GM21367 (cell line): ENCODE measurements at regions not wholly inside any gene's neighbourhood (a gene's known extent, or its start where the extent isn't known, plus 50 kb on each side); places are given as distances from the start of the nearest gene placed in this dataset.

Experiments used
- ATAC-seq: cut with Tn5 transposase; IDR thresholded peaks from one replicate; pipeline ENCODE4 v1.9.1; 2021; ENCODE audit not compliant: unreplicated experiment

DNA sequence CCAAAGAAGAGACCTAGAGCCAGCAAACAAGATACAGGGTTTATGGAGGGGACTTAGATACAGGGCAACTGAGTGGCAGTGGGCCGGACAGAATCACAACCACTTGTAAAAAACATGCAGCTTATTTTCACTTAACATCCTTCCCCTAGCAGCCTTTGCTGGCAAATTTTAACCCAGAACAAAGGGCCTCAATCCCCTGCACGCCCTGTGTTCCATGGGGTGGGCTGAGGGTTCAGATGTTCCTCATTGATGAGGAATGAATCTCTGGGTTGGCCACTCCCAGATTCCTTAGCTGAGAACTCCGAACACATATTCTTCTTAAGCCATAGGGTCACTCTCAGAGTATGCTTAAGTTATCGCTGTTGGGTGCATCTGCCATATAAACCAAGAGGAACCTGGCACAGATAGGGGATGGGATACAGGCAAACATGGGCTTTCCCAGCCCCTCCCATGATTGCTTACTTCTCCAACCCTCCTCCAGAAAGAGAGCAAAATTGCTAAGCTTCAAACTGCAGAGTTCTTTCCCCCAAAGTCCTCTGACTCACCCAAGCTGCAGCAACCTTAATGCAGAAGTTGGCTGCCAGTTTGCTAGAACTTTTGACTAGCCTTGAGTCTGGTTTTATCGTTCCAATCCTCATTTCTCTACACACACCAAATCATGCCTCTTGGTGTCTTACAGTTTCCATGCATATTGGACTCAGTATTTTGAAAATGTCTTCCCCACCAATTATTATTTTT is 146.9 kb downstream of the CD47 start:
- ATAC-seq: no peak

DNA sequence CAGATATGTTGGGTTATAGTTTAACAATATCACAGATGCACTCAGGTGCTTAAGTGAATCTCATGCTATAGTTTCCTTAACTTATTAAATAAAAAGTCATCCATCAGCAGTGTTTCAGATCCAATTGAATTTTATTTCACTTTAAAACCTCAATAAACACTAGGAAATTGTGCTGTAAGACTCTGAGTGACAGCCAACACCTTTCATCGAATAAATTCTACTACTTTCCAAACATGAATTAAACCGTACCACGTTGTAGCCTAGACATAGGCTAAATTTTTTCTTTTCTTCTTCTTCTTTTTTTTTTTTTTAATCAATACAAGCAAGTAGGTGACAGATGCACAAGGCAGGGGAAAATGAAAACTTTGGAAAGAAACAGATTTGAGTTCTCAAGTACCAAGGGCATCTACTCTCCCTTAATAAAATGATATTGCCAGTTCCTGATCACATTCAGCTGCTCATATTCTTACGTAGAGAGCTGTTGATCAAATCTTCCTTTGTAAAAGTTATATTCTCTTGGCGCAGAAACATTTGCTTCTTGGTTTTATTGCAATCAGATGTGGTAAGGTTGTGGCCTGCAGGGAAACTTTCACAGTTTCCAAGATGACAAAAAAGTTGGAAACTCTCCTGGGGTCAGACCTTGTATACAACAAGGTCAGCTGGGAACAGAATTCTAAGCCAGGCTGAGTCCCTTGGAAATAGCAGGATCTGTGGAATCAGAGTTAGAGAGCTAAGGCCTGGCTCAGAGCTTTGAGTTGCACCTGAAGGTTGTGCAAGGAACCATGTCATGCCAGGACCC is 147.7 kb downstream of the CD47 start:
- no peak for ATAC-seq

- no peak for ATAC-seq
Observed at GRCh38 chr3:107942244-107942643, 148.6 kb downstream of the CD47 start.

- no peak for ATAC-seq
Observed at GRCh38 chr3:107939691-107940442, 151.0 kb downstream of the CD47 start.

GRCh38 chr3:107938143-107938542 is 152.7 kb downstream of the CD47 start:
- ATAC-seq: no peak

DNA sequence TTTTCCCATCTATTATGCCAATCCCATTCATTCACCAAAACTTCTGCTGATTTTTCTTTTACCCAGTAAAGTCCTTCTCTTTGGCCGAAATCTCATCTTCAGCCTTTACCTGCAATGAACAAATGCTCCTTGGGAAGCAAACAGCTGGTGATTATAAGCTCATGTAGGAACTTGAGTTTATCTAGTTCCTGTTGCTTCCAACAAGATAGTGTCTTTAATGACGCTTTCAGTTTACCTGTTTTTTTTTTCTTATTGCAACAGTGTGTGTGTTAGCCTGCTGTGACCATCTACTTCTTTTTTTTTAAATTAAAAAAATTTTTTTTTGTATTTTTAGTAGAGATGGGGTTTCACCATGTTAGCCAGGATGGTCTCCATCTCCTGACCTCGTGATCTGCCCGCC is 156.0 kb downstream of the CD47 start:
- no peak for ATAC-seq

DNA sequence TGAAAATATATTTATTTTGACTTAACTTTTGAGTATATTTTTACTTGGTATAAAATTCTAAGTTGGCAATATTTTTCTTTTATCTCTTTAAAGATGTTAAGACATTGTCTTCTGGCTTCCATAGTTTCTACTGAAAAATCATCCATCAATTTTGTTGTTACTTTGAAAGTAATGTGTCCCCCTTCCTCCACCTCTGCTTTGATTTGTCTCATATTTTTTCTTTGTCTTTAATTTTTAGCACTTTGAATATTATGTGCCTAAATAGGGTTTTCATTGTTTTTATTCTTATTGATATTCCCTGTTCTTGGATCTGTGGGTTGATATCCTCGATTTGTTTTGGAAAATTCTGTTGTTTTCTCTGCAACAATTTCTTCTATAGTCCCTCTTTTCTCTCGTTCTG is 157.4 kb downstream of the CD47 start:
- no peak for ATAC-seq

GRCh38 chr3:107931326-107931725 is 159.5 kb downstream of the CD47 start:
- ATAC-seq: no peak

DNA sequence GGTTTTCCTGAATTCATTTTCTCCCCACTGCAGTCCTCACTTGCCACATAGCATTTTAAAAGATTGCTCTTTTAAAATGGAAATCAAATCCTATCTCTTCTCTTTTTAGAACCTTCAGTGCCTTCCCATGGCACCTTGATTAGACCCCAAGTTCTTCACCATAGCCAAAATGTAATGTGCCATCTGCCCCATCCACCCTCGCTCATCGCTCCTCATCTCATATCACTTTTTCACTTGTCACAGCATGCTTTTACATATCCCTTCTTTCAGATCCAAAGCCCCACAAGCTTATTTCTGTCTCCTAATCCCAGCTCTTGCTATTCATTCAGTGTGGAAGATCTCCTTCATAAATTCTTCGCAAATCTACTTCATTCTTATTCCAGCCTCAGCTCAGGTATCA is 161.7 kb downstream of the CD47 start:
- ATAC-seq: no peak

DNA sequence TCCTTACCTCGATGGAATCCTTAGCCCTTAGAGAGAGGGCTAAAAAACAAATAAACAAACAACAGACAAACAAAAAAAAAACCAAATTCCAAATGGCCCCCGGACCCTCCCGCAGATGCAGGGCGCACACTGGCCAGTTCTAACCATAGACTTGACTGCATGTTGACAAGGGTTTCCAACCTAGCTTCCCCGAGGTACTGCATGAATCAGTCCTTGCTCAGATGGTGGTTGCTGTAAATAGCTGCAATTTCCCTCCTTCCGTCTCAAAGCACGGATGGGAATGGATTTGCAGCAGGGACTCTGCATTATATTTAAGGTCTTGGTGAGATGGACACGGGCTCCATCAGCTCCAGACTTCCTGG is 162.8 kb downstream of the CD47 start:
- no peak for ATAC-seq

DNA sequence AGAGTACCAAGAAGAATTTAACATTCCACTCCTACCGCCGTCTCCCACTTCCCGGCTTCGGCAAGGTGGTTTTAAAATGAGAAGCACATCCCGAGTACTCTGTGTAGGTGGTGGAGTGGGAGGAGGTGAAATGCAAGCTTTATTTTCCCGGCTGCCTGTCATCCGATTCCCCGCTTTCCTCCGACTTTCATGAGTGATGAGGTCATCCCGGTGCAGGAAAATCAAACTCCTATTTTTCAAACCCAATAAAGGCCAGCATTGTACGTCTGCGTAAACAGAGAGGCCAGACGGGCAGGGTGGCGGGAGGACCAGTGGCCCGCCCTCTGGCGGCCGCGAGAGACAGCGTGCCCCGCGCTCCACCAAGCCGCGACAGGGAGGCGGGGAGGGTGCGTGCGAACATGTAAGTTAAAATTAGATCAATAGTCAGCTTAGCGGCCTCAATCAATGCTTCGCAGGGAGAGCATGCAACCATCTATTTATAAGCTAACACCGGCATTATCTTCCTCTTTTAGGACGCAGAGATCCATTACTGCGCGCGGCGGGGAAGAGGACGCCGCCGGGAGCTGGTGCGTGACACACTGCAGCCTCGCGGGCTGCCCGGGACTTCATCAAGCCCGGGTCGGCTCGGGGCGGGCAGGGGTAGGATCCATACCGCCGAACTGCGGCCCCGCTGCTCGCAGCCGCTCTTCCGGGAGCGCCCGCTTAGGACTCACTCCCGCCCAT is 163.3 kb downstream of the CD47 start:
- peak; percentile 97 for ATAC-seq

GRCh38 chr3:107925851-107926250 is 165.0 kb downstream of the CD47 start:
- no peak for ATAC-seq

DNA sequence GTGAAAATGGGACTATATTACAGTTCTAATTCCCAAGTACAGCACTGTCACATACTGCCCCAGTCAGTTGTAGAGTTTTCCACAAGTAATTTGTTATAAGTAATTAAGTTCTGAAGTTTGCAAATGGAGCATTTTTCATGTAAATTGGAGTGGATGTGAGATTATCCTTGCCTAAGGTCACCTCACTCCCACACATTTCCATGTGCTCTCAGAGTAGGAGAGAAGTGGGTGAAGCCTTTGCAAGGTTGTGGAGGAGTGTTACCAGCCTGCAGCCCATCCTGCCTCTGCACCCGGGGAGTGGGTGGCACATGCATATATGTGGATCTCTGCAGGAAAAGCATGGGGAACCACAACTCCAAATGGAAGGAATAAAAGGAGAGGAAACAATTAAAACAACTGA is 169.8 kb downstream of the CD47 start:
- no peak for ATAC-seq

GRCh38 chr3:107920538-107920937 is 170.3 kb downstream of the CD47 start:
- no peak for ATAC-seq

DNA sequence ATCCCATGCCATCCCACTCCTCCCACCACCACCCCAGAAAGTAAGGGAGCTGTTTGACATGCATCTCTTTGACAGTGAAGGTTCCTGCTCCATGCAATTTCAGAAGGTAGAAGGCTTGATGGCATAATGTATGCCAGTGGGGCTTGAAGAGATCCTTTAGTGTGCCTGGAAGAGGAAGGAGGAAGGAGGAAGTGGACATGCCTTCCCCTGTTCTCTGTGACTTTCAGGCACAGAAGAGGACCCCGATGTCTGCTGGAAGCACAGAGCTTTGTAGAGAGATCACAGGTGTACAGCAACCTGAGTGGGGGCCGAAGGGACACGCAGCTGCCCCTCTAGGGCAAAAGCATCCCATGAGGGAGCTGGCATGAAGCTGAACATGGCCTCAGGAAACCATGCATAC is 171.6 kb downstream of the CD47 start:
- ATAC-seq: no peak

DNA sequence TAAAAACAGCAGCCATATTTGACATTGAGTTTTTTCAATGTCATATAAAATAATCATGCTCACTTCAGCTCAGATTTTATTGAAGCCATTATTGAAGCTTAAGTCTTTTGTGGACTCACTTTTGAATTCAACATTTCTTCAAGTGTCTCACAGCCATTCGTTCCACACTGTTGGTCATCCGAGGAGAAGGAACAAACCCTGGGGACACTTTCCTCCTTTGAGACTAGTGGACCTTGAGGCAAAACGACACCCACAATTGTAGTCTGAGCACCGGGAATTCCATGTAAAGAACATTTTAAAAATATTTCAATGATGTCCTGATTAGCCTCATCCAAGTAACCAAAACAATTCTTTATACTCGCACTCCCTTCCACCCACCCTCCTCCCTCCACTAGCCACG is 174.7 kb downstream of the CD47 start:
- ATAC-seq: no peak

DNA sequence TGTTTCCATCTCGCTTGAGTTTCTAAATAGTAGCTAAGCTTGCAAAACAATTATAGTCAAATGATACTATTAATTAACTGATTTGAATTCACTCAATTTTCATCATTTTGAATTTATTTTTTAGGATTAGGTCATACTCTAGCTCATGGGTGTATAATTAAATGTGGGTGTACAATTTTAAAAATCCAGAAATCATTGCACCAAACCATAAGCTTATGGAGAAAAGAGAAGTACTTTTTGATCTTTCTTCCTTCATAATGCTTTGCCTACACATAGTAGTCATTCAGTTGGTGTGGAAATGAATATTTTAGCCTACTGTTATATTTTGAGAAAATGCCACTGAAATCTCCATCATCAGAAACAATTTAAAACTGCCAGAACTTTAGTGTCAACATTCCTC is 175.1 kb downstream of the CD47 start:
- no peak for ATAC-seq

DNA sequence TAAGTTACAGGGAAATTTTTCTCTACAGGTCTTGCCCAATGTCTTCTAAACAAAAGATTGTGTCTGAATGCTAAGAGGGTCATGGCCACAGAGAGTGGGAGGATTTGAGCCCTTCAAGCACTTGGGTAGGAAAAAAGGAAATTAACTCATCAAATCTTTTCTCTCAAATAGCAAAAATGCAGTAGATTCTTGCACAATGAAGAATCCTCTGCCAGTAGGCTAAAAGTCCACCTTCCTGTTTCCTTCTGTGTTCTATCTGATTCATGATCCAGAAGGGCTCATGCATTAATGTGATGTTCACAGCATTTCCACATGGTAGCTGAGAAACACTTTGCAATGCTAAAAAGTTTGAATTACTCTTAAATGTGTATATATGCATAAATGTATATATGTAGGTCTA is 177.1 kb downstream of the CD47 start:
- ATAC-seq: no peak

GRCh38 chr3:107911337-107912000 is 179.4 kb downstream of the CD47 start:
- peak; percentile 25 for ATAC-seq

GRCh38 chr3:107910713-107911259 is 180.0 kb downstream of the CD47 start:
- ATAC-seq: peak; percentile 92
